ENCODE measurements at regions not wholly inside any gene's neighbourhood (a gene's known extent, or its start where the extent isn't known, plus 50 kb on each side); places are given as distances from the start of the nearest gene placed in this dataset.

DNA sequence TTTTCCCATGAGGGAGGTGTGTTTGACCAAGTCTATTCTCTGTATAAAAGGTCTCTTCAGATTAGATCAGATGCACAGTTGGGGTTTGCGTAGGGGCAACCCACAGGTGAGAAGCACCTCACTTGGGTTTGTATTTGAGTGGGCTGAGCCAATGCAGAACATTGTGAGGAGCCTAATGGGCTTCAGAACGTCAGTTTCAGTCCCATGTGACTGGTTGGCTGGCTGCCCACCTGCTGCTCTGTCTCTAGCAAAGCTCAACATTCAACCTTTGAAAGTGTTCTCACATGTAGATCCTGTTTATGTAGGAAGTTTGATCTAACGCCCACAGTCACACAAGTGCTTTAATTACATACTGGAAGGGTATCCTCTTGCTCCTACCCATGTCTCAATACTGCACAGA, 105.5 kb downstream of the FASLG start:
- H3K4me3 ChIP-seq (ENCODE audit: low read depth, low read length): no peak overlapping the region
- TF ChIP-seq, protein P1, sequence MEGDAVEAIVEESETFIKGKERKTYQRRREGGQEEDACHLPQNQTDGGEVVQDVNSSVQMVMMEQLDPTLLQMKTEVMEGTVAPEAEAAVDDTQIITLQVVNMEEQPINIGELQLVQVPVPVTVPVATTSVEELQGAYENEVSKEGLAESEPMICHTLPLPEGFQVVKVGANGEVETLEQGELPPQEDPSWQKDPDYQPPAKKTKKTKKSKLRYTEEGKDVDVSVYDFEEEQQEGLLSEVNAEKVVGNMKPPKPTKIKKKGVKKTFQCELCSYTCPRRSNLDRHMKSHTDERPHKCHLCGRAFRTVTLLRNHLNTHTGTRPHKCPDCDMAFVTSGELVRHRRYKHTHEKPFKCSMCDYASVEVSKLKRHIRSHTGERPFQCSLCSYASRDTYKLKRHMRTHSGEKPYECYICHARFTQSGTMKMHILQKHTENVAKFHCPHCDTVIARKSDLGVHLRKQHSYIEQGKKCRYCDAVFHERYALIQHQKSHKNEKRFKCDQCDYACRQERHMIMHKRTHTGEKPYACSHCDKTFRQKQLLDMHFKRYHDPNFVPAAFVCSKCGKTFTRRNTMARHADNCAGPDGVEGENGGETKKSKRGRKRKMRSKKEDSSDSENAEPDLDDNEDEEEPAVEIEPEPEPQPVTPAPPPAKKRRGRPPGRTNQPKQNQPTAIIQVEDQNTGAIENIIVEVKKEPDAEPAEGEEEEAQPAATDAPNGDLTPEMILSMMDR (IDR thresholded peaks at IDR 0.05; ENCODE audit: low read depth, low read length): no peak

- TF ChIP-seq, protein P1 (IDR thresholded peaks at IDR 0.05; ENCODE audit: low read depth, low read length): no peak
- H3K4me3 ChIP-seq (ENCODE audit: low read depth, low read length): no peak overlapping the region
These were observed 107.6 kb downstream of the FASLG start for GRCh38 chr1:172766462-172766861.

- TF ChIP-seq, protein P1 (IDR thresholded peaks at IDR 0.05; ENCODE audit: low read depth, low read length): no peak
- no peak overlapping the region for H3K4me3 ChIP-seq (ENCODE audit: low read depth, low read length)
These were observed 111.2 kb downstream of the FASLG start for GRCh38 chr1:172770071-172770470.

- TF ChIP-seq, protein P1 (IDR thresholded peaks at IDR 0.05; ENCODE audit: low read depth, low read length): no peak
- no peak overlapping the region for H3K4me3 ChIP-seq (ENCODE audit: low read depth, low read length)
These were observed 115.7 kb downstream of the FASLG start for GRCh38 chr1:172774561-172774960.

- TF ChIP-seq, protein P1 (IDR thresholded peaks at IDR 0.05; ENCODE audit: low read depth, low read length): no peak
- no peak overlapping the region for H3K4me3 ChIP-seq (ENCODE audit: low read depth, low read length)
These were observed 116.7 kb downstream of the FASLG start for GRCh38 chr1:172775606-172776005.

DNA sequence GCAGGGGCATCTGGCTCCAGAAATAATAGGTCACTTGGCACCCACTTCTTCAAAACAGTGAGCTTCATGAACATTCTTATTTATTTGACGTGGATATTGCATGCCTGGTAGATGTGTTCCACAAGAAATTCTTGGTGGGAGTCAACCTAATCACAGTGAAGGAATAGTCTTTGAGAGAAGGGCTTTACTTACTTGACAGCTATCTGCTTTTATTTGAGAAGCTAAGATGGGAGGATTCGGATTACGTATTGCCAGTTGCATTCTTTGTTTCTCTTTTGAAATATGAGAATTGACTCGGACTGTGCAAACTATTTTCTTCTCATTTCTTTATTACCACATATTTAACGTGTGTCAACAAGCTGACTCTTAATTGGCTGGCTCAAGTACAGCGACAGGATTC, 117.2 kb downstream of the FASLG start:
- no peak overlapping the region for H3K4me3 ChIP-seq (ENCODE audit: low read depth, low read length)

GRCh38 chr1:172777767-172778166, 118.9 kb downstream of the FASLG start:
- no peak overlapping the region for H3K4me3 ChIP-seq (ENCODE audit: low read depth, low read length)
- TF ChIP-seq, protein P1 (IDR thresholded peaks at IDR 0.05; ENCODE audit: low read depth, low read length): no peak

More for the DNA sequence above, 117.2 kb downstream of the FASLG start:
- TF ChIP-seq, protein P1 (IDR thresholded peaks at IDR 0.05; ENCODE audit: low read depth, low read length): no peak
